ENCODE measurements at regions not wholly inside any gene's neighbourhood (a gene's known extent, or its start where the extent isn't known, plus 50 kb on each side); places are given as distances from the start of the nearest gene placed in this dataset.

- DNase-seq (no peak), FAIRE-seq (no peak)
- H3K36me3 ChIP-seq (ENCODE audit: control insufficient read depth in 2 of 3, insufficient read depth in 3 of 3, low read length in 3 of 3) = no peaks in the 10 kb centered on the region
- peaks cover 4% of the 10 kb centered on the region for H3K27me3 ChIP-seq (ENCODE audit: control insufficient read depth, insufficient read depth, low read length)
- peaks cover 0 to 2% (median 0%) of the 10 kb centered on the region in 3 donors for H3K4me1 ChIP-seq (ENCODE audit: control insufficient read depth in 2 of 3, insufficient read depth in 2 of 3, low read depth in 1 of 3, low read length in 3 of 3)
- no peak for TF ChIP-seq CTCF (IDR thresholded peaks at IDR 0.05; ENCODE audit: borderline replicate concordance, extremely low read depth, insufficient read depth)
- no peak overlapping the region for H3K27ac ChIP-seq (ENCODE audit: low read depth in 2 of 2, low read length in 2 of 2)
- H3K9me3 ChIP-seq (ENCODE audit: control insufficient read depth in 2 of 3, insufficient read depth in 1 of 3, low read length in 3 of 3) = no peaks in the 10 kb centered on the region
- no peak overlapping the region for H3K4me3 ChIP-seq (ENCODE audit: low read length in 3 of 3)
- intact Hi-C loops (cut with DNase I) = no loop called here
- H3K9ac ChIP-seq (ENCODE audit: low read length in 3 of 3) = no peak overlapping the region
Observed at GRCh38 chr1:18541046-18541795, 60.5 kb downstream of the KLHDC7A start.

DNA sequence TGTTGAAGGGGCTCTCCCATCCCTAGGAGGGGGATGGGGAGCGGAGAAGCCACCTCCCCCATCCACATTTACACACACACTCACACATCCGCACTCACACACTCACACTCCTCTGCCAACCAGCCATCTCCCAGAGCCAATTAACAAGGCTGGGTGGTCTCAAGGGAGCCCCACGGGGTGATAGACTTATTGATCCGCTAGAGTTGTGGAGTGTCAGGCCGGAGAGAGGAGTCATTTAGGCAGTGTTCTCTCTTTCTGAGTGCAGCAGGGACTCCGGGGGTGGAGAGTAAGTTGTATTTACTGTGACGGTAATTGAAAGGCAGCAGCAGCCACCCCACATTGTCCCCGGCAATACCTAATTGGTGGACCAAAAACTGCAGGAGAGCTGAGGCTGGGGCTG, 61.6 kb downstream of the KLHDC7A start:
- H3K4me3 ChIP-seq (ENCODE audit: low read length in 3 of 3) = no peak overlapping the region
- intact Hi-C loops (cut with DNase I) = no loop called here
- peaks cover 0 to 2% (median 0%) of the 10 kb centered on the region in 3 donors for H3K4me1 ChIP-seq (ENCODE audit: control insufficient read depth in 2 of 3, insufficient read depth in 2 of 3, low read depth in 1 of 3, low read length in 3 of 3)
- H3K9ac ChIP-seq (ENCODE audit: low read length in 3 of 3) = no peak overlapping the region
- no peak for FAIRE-seq
- H3K9me3 ChIP-seq (ENCODE audit: control insufficient read depth in 2 of 3, insufficient read depth in 1 of 3, low read length in 3 of 3) = no peaks in the 10 kb centered on the region
- H3K27me3 ChIP-seq (ENCODE audit: control insufficient read depth, insufficient read depth, low read length) = peaks cover 4% of the 10 kb centered on the region
- no peak overlapping the region for H3K27ac ChIP-seq (ENCODE audit: low read depth in 2 of 2, low read length in 2 of 2)
- peak in 1 of 5 donors; percentile 15 for DNase-seq
- no peaks in the 10 kb centered on the region for H3K36me3 ChIP-seq (ENCODE audit: control insufficient read depth in 2 of 3, insufficient read depth in 3 of 3, low read length in 3 of 3)
- no peak for TF ChIP-seq CTCF (IDR thresholded peaks at IDR 0.05; ENCODE audit: borderline replicate concordance, extremely low read depth, insufficient read depth)

GRCh38 chr1:18546026-18546425, 65.3 kb downstream of the KLHDC7A start:
- Histone ChIP-seq H3K4me3 (ENCODE audit: low read length in 3 of 3) (no peak overlapping the region), H3K9ac (ENCODE audit: low read length in 3 of 3) (no peak overlapping the region), H3K27ac (ENCODE audit: low read depth in 2 of 2, low read length in 2 of 2) (no peak overlapping the region), H3K27me3 (ENCODE audit: control insufficient read depth, insufficient read depth, low read length) (peaks cover 6% of the 10 kb centered on the region), H3K9me3 (ENCODE audit: control insufficient read depth in 2 of 3, insufficient read depth in 1 of 3, low read length in 3 of 3) (no peaks in the 10 kb centered on the region), H3K36me3 (ENCODE audit: control insufficient read depth in 2 of 3, insufficient read depth in 3 of 3, low read length in 3 of 3) (no peaks in the 10 kb centered on the region), H3K4me1 (ENCODE audit: control insufficient read depth in 2 of 3, insufficient read depth in 2 of 3, low read depth in 1 of 3, low read length in 3 of 3) (no peaks in the 10 kb centered on the region)
- DNase-seq (no peak), FAIRE-seq (no peak)
- TF ChIP-seq CTCF (IDR thresholded peaks at IDR 0.05; ENCODE audit: borderline replicate concordance, extremely low read depth, insufficient read depth) = no peak
- intact Hi-C loops (cut with DNase I) = no loop called here

Data from kidney (tissue), 13 donors.